T-helper 1 cell treated with Interleukin-12 subunit alpha and Interleukin-12 subunit beta and Interleukin-4 antibody, amounts not matched to agents 30 ng/mL and 1 ng/mL, for 36 hours (primary cell): ENCODE measurements at regions not wholly inside any gene's neighbourhood (a gene's known extent, or its start where the extent isn't known, plus 50 kb on each side); places are given as distances from the start of the nearest gene placed in this dataset.
"Not testable (repeated sequence)": the region's sequence is repeated elsewhere in the genome, so short reads cannot be mapped to it uniquely, and the experiment has no call there.

Experiments
- intact Hi-C: fragments of 100-400 bp; cut with micrococcal nuclease; formaldehyde crosslinking; loops from one replicate; pipeline ENCODE4 v1.15.1; 2024

DNA sequence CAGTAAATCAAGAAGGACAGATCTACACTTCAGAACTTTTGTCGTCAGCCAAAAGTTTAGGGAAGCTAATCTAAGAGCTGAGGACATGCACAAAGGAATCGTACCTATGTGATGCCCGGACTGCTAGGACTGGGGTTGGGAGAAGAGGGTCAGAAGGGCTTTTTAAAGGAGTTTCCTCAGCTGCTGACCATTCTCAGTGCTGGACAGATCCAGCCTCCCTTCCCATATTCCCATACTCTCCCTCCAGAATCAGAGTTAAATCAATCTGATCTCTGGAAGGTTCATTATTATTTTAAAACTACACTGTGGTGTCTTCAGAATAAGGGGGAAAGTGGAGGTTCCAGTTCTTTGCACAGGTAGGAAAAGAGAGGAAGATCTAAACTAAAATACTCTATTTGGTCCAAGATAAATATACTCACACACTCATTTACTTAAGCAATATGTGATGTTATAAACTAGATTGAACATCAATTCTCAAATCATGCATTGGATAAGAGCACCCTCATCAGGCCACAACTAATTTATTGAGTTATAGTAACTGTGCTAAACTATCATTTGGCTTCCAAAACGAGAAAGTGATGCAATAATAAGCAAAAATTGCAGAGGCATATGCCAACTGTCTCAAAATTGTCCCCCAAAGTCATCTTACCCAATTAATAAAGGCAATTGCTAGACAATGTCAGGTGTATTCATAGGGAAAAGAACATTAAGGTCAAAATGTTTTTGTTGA, 124.7 kb downstream of the HNRNPD start:
- intact Hi-C loops, result no loop called here

DNA sequence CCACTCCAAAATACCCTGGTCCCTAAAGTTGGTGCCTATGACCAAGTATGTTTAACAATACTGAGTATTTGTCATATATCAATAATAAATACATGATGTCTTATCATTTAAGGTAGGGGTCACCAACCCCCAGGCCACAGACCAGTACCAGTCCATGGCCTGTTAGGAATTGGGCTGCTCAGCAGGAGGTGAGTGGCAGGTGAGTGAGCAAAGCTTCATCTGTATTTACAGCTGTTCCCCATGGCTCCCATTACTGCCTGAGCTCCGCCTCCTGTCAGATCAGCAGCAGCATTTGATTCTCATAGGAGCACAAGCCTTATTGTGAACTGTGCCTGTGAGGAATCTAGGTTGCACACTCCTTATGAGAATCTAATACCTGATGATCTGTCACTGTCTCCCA, 126.2 kb downstream of the HNRNPD start:
- intact Hi-C loops, result no loop called here

DNA sequence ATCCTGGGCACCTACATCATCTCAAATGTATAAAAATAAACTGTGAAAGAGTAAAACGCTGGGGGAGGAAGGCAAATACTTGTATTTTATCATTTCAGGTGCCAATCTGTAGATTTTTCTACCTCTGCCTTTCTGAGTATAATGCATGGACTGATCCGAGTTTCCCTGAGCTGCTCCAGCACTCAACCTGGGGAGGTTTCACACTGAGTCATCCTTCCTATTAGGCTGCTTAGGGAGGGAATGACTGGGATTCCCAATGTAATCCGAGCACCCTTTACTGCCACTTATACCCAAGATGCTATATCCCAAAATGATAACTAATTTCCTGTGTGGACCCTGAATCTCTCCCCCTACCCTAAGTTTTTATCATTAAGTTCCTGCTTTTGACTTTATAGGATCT, 126.6 kb downstream of the HNRNPD start:
- intact Hi-C loops, result no loop called here

DNA sequence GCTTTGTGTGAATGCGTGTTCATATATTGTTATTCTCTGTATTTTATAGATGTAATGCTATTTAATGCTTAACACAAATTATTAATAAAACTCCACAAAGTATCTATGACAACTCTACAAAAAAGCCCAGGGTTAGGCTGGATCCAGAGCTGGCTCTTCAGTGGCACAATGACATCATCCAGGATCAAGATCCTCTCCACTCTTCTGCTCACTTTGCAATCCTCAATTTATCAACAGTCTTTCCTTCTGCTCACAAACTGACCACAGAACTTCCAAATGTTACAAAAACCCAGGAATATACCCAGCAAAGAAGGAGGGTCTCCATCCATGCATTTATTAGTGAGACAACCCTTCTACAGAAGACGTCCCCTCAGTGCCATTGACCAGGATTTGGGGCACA, 132.3 kb downstream of the HNRNPD start:
- intact Hi-C loops, result no loop called here

DNA sequence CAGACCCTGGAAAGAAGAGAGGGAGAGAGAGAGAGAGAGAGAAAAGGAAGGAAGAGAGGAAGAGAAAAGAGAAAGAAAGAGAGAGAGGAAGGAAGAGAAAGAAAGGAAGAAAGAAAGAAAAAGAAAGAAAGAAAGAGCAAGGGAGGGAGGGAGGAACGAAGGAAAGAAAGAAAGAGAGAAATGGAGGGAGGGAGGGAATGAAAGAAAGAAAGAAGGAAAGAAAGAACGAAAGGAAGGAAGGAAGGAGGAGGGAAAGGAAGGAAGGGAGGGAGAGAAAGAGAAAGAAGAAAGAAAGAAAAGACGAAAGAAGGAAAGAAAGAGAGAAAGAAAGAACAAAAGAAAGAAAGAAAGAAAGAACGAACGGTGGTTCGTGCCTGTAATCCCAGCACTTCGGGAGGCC, 133.4 kb downstream of the HNRNPD start:
- intact Hi-C loops, result no loop called here

DNA sequence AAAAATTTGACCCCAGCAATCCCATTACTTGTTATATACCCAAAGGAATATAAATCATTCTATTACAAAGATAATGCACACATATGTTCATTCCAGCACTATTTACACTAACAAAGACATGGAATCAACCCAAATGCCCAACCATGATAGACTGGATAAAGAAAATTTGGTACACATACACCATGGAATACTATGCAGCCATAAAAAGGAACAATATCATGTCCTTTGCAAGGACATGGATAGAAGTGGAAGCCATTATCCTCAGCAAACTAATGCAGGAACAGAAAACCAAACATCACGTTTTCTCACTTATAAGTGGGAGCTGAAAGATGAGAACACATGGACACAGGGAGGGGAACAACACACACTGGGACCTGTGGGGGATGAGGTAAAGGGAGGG, 136.6 kb downstream of the HNRNPD start:
- intact Hi-C loops, result not testable (repeated sequence)

DNA sequence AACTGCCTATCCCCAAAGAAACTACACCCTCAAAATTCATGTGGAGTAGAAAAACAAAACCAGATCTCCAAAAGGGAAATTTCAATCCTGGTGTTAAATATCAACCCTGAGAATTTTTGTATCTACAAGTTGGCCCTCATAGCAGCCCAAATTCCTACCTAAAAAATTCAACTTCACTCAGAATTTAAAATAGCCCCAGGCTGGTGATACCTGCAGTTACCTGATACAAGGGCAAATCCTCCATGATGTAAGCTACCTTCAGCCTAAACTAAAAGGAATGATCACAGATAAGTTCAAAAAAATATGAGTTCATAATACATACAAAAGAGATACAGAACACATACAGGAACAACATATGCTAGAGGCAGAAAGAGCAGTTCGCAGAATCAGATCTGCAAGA, 138.4 kb downstream of the HNRNPD start:
- intact Hi-C loops, result no loop called here

DNA sequence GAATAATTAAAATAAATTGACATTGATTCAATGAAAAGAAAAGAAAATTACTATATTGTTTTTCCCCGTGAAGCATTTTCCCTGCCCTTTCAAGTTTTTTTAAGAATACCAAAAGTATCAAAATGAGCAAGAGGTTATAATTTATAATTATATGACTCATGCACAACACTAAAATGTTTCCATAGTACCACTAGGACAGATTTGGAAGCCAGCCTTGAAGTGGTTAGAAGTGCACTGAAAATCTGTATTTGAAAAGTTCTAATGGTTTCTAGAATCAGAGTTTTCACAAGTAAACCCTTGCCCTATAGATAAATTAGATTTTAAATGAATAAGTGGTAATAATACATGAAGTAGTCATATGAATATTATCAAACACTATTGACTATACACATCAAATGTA, 140.9 kb downstream of the HNRNPD start:
- intact Hi-C loops, result no loop called here

DNA sequence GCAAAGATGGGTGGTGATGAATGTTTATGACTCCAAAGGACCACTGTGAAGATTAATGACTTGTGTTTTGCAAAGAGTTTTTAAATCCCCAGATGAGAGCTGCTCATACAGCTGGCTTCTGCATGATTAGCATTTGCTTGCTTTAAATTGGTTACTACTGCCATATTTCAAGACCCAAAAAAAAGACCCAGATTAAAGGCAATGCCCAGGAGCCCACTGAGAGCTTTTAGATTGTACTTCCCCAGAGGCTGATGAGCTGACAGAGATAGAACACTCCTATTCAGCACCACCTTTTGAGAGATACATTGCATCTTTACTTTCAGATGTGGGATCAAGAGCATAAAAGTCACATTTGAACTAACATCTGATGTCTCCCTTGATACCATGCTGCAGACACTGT, 142.0 kb downstream of the HNRNPD start:
- intact Hi-C loops, result no loop called here

DNA sequence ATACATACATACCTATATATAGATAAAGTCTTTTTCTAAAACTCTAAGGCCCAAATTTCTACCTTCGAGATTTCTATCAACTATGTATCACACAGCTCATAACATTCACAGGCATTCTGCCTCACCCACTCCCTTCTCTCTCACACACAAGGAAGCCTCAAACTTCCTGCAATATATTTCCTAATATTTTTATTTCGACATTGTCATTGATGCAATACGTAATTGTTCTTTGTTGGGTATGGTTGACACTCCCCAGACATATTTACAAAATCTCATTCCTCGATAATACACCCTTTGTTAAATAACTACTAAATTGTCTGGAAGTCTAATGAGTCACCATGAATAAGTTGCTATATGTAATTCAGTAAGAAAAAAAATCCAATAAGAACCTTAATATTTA, 143.5 kb downstream of the HNRNPD start:
- intact Hi-C loops, result no loop called here

DNA sequence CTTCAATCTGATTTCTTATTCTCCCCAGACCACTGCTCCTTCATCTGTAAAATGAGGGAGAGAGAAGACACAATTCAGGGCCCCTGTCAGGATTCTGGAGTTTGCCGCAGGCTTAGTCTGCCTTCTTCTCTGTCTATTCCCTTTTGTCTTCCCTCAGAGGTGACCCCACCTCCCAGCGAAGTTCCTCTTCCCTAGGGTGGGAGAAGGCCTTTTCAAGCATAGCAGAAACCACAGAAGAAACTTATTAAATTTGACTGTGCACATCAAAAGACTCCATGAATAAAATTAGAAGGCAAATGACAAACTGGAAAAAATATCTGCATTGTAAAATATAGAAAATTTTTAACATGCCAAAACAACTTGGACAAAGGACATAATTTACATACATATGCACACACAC, 148.8 kb downstream of the HNRNPD start:
- intact Hi-C loops, result no loop called here

DNA sequence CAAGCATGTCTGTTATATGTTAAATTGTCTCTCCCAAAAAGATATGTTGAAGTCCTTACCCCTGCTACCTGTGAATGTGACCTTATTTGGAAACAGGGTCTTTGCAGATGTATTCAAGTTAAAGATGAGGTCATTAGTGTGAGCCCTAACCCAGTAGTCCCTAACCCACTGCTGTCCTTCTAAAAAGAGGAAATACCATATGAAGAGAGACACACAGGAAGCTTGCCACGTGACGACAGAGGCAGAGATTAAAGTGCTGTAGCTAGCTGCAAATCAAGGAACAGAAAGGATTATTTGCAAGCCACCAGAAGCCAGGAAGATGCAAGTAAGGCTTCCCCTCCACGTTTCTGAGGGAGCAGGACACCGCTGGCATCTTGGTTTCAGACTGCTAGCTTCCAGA, 150.1 kb downstream of the HNRNPD start:
- intact Hi-C loops, result no loop called here

DNA sequence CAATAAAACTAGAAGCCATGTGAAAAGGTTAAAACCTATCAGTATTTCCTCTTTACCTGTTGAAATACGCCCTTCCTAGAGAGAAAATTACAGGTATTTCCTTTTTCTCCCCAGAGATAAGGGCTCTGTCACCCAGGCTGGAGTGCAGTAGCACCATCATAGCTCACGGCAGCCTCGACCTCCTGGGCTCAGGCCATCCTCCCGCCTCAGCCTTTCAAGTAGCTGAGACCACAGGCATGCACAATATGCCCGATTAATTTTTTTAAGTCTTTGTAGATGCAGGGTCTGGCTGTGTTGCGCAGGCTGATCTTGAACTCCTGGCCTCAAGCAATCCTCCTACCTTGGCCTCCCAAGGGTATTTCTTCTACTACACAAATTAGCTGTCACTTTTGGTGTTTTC, 154.4 kb downstream of the HNRNPD start:
- intact Hi-C loops, result no loop called here

DNA sequence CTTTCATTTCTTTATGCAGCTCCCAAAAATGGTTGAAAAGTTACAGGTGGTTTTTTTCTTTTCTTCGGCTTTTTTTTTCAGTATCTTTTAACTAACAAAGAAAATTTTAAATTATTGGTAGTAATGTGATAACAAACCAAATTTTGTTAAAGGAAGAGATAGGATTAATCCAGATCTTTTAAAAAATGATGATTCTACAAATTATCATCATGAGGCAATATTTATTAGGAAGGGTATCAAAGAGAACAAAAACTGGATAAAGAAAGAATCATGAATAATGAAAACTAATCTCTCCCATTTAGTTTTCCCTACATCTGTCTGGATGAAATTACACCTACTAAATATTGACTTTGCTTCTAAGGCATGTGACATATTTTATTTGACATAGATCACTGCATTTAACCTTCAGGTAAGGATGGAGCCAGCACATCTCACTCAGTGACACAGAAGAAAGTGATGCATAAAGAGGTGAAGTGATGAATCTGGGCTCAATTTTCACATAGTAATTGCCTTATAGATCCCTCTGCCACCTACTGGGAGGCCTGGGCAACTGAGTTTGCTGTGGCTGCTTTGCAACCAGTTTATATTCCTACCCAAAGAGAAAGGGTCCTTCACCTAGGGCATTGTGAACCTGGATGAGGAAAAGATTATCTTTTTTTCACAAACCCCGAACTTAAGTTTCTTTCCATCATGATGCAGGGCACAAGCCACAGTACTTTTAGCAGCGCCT, 155.6 kb downstream of the HNRNPD start:
- intact Hi-C loops, result no loop called here

DNA sequence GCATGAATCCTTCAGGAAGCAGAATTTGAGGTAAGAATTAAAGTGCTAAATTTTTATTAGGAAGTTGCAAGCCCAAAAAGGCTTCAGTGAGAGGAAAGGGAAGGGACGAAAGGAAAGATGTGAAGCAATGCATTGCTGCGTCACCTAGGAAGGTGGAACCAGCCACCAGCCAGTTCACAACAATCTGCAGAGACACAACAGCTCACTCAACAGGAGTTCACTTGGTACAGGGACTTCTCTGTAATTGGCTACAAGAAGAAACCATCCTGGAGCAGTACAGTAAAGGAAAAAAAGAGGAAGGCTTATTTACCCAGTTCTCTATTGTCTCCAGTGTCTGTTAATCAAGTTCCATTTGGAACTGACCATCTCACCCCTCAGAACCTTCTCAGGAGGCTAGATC, 157.6 kb downstream of the HNRNPD start:
- intact Hi-C loops, result no loop called here

DNA sequence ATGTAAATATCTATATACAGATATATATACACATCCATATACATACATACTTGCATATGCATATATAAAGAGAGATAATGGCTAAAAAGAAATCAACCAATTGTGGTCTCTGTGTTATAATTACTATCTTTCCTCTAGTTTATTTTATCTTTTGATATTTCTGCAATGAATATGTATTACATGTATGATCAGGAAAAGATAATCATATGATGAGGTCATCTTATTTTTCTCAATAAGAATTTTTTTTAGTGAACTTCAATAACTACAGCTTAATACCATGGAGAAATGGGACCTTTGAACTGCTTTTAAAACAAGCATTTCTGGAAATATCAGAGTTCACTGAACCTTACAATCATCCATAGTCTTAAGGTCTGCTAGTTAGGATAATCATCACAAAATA, 158.0 kb downstream of the HNRNPD start:
- intact Hi-C loops, result no loop called here

DNA sequence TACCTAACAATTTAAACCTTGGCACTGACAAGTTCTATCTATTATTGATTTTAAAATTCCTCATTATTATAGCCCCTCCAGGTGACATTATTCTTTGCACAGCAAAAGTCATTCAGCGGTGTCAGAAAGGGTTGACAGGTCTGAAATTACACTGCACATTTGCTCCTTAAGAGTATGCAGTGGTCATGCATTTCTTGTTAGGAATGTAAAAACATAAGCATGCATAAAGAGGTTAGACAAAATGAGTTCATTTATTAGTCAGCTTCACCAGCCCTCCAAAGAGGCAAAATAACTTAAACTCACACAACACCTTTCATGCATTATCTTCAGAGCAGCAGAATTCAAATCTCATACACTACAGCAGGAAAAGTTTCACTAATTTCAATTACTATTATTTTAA, 158.8 kb downstream of the HNRNPD start:
- intact Hi-C loops, result no loop called here

DNA sequence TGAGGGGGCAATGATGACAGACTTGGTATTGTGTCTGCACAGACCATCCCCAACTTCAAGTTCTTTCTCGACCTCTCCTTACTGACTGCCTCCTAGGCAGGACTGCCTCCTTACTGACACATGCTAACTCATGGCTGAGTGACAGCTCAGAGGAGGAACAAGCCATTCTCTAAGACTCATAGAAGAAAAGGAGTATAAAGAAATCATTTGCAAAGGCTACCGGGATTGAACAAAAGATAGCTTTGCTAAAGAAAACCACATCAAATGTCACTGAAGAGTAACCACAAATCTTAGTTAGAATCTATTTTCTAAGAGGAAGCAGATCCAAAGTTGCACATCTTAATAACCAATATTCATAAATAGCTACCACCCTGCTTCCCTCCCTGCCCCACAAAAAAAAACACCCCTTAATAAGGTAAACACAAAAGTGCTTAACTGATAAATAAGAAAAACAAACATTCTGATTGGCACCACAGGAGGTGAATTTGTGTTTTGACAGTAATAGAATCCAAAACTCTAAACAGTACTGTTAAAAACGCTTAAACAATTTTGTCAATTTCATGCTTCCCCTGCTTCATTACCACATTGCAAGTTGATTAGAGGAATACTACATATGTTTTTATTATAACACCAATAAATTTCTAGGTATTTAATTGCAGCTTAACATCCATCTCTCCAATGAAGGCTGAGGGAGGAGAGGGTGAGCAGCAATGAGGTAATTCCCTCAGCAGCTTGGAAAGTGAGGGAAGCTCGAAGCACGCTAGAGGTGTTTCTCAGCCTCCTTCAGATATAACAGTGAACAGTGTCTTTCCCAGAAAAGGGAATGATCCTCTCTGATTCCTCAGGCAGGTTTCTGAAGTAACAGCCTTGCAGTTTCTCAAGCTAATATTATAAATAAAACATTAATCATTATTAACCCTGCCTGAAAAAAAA, 160.0 kb downstream of the HNRNPD start:
- intact Hi-C loops, result loop anchor here (2.0 kb wide), 1 partner anchor 55 kb away; no protein-coding TSS in a partner anchor

DNA sequence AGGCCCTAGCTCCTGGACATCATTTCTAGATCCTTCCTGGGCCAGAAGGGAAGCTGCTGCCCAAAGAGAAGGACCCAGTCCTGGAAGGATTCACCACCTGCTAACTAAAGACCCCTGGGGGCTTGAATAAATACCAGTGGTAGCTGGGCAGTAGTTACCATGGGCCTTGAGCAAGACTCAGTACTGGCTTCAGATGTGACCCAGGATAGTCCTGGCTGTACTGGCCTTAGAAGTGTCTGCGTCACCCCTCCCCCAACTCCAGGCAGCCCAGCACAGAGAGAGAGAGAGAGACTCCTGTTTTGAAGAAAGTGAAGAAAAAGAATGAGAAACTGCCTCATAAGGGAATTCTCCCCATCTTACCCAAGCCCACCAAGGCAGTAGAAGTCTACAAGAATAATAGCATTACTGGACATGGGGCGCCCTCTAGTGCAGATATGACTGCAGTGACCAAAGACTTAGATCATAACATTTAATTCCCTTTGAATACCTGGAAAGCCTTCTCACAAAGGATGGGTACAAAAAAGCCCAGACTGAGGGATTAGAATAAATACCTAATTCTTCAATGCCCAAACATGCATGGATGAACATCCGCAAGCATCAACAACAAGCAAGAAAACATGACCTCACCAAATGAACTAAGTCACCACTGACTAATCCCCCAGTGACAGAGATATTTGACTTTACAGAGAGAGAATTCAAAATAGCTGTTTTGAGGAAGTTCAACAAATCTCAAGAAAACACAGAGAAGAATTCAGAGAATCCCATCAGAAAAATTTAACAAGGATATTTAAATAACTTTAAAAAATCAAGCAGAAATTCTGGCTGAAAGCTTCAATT, 171.8 kb downstream of the HNRNPD start:
- intact Hi-C loops, result loop anchor here (1.0 to 10.0 kb wide), 7 partner anchors 66 to 796 kb away; no protein-coding TSS in a partner anchor

DNA sequence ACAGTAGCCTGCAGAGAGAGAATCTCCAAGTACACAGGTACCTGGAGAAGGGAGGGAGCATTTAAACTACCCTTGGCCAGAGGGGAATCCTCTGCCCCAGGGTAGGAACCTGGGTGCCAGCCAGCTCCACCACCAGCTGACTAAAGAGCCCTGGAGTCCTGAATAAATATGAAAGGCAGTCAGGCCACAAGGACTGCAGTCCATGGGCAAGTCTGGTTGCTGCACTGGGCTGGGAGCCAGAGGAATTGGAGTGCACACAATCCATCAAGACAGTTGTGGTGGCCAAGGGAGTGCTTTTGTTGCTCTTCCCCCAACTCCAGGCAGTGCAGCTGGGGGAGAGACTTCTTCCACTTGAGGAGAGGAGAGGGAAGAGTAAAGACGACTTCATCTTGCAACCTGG, 172.5 kb downstream of the HNRNPD start:
- intact Hi-C loops, result loop anchor here (5.0 to 10.0 kb wide), 3 partner anchors 86 to 287 kb away; no protein-coding TSS in a partner anchor

DNA sequence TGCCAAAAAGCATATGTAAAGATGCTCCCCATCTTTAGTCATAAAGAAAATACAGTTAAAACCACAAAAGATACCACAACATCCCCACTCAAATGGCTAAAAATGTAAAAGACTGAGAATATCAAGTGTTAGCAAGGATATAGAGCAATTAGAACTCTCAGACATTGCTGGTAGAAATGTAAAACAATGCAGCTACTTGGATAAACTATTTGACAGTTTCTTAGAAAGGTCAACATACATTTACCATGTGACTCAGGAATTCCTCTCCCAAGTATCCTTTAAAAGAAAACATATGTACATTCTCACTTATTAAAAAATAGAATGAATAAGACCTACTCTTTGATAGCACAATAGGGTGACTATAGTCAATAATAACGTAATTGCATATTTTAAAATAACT, 173.7 kb downstream of the HNRNPD start:
- intact Hi-C loops, result loop anchor here (5.0 to 10.0 kb wide), 3 partner anchors 87 to 285 kb away; no protein-coding TSS in a partner anchor
